SK-N-SH (cell line): ENCODE measurements at regions not wholly inside any gene's neighbourhood (a gene's known extent, or its start where the extent isn't known, plus 50 kb on each side); places are given as distances from the start of the nearest gene placed in this dataset.

Experiments
- CTCF ChIA-PET: fragments of 300-600, 350-600 bp; formaldehyde crosslinking; extraction: SDS; loops from one replicate; lab custom pipeline; 2021; lab: Yijun Ruan, JAX
- POLR2A ChIA-PET: fragments of 350-600 bp; sonication (Branson Sonifier 250); formaldehyde crosslinking; extraction: SDS; loops from one replicate; lab custom pipeline; 2020; ENCODE audit warnings: antibody characterized with exemption, inconsistent platforms; lab: Yijun Ruan, JAX
- DNase-seq: peaks from one replicate; pipeline ENCODE4 v3.0.0; 2012
- H2AFZ ChIP-seq: fragments of 200-600 bp; sonication (generic); 2 replicates; pipeline ENCODE4 v1.8.1; 2016; ENCODE audit warnings: antibody characterized with exemption, mild to moderate bottlenecking, low read depth
- H3F3A ChIP-seq: fragments of 200-600 bp; sonication (generic); replicated peaks from 2 replicates; pipeline ENCODE3; 2016; ENCODE audit warnings: antibody characterized with exemption, mild to moderate bottlenecking; ENCODE audit not compliant: insufficient read depth
- H3K27ac ChIP-seq, 2 experiments: fragments of 200-500 bp in 1 of 2; fragments of 200-600 bp in 1 of 2; sonication (Bioruptor generic) in 1 of 2; sonication (generic), shearing (Covaris generic) in 1 of 2; 2 replicates each; pipeline versions ENCODE4 v1.5.1 to v1.6.1; 2014 to 2016; ENCODE audit warnings: low read depth in 2 of 2, inconsistent platforms in 1 of 2, low read length in 1 of 2, mild to moderate bottlenecking in 1 of 2, mixed read lengths in 1 of 2
- H3K27me3 ChIP-seq: fragments of 200-600 bp; sonication (generic), shearing (Covaris generic); 2 replicates; pipeline ENCODE4 v1.6.1; 2016; ENCODE audit warnings: mixed run types; ENCODE audit not compliant: insufficient read depth
- H3K36me3 ChIP-seq, 2 experiments: fragments of 200-500 bp in 1 of 2; fragments of 200-600 bp in 1 of 2; sonication (Bioruptor generic) in 1 of 2; sonication (generic) in 1 of 2; replicated peaks in 1 of 2; 2 replicates each; pipeline versions ENCODE3 to v1.5.1; 2014 to 2016; ENCODE audit warnings: low read length in 1 of 2, mild to moderate bottlenecking in 1 of 2; ENCODE audit not compliant: insufficient read depth in 2 of 2, control insufficient read depth in 1 of 2
- H3K4me1 ChIP-seq, 2 experiments: fragments of 200-500 bp in 1 of 2; fragments of 200-600 bp in 1 of 2; sonication (Bioruptor generic) in 1 of 2; sonication (generic), shearing (Covaris generic) in 1 of 2; 2 replicates each; pipeline versions ENCODE4 v1.5.1 to v1.6.1; 2014 to 2016; ENCODE audit warnings: low read depth in 1 of 2, low read length in 1 of 2, mixed run types in 1 of 2; ENCODE audit not compliant: insufficient read depth in 2 of 2, control insufficient read depth in 1 of 2
- H3K4me2 ChIP-seq: fragments of 200-600 bp; sonication (generic), shearing (Covaris generic); 2 replicates; pipeline ENCODE4 v1.6.1; 2017; ENCODE audit warnings: mixed run types
- H3K4me3 ChIP-seq, 2 experiments: fragments of 200-500 bp in 1 of 2; fragments of 200-600 bp in 1 of 2; sonication (Bioruptor generic) in 1 of 2; sonication (generic), shearing (Covaris generic) in 1 of 2; 2 replicates each; pipeline versions ENCODE4 v1.5.1 to v1.8.1; 2014 to 2016; ENCODE audit warnings: low read depth in 2 of 2, inconsistent platforms in 1 of 2, low read length in 1 of 2, mild to moderate bottlenecking in 1 of 2, mixed read lengths in 1 of 2, moderate library complexity in 1 of 2
- H3K79me2 ChIP-seq: fragments of 200-600 bp; sonication (generic); 2 replicates; pipeline ENCODE4 v1.8.1; 2017; ENCODE audit warnings: mild to moderate bottlenecking; ENCODE audit not compliant: insufficient read depth
- H3K9ac ChIP-seq: fragments of 200-600 bp; sonication (generic); 2 replicates; pipeline ENCODE4 v1.6.1; 2017; ENCODE audit warnings: mixed run types
- H3K9me2 ChIP-seq: fragments of 200-600 bp; sonication (generic); 2 replicates; pipeline ENCODE4 v1.6.1; 2017; ENCODE audit warnings: mixed run types
- H3K9me3 ChIP-seq: fragments of 200-600 bp; sonication (generic); 2 replicates; pipeline ENCODE4 v1.6.1; 2017; ENCODE audit warnings: mixed run types, mild to moderate bottlenecking, moderate library complexity
- H4K20me1 ChIP-seq: fragments of 200-600 bp; sonication (generic); 2 replicates; pipeline ENCODE4 v1.6.1; 2017; ENCODE audit warnings: mild to moderate bottlenecking, mixed run types; ENCODE audit not compliant: insufficient read depth
- CTCF ChIP-seq: fragments of 200-600 bp; sonication (generic); IDR thresholded peaks from 2 replicates; pipeline ENCODE4 v1.6.1; 2017; ENCODE audit warnings: antibody characterized with exemption, mild to moderate bottlenecking, moderate library complexity
- ELF1 ChIP-seq: IDR thresholded peaks from 2 replicates; pipeline ENCODE4 v1.4.0; 2012
- EP300 ChIP-seq, 2 experiments: IDR thresholded peaks; 2 replicates each; pipeline versions ENCODE4 v1.4.0 to v1.6.1; 2012; ENCODE audit warnings: borderline replicate concordance in 1 of 2, low read depth in 1 of 2, low read length in 1 of 2
- FOSL2 ChIP-seq: IDR thresholded peaks from 2 replicates; pipeline ENCODE4 v1.4.0; 2012; ENCODE audit warnings: low read depth, mild to moderate bottlenecking, moderate library complexity, borderline replicate concordance
- FOXJ3 ChIP-seq: sonication (generic); formaldehyde crosslinking; IDR thresholded peaks from 2 replicates; pipeline ENCODE4 v1.5.1; 2020; ENCODE audit warnings: mild to moderate bottlenecking, missing genetic modification reagents
- GABPA ChIP-seq: IDR thresholded peaks from 2 replicates; pipeline ENCODE4 v1.4.0; 2012; ENCODE audit warnings: low read depth, mild to moderate bottlenecking
- IRF3 ChIP-seq: fragments of 150-350 bp; IDR thresholded peaks from 2 replicates; pipeline ENCODE4 v1.6.1; 2016; ENCODE audit warnings: mild to moderate bottlenecking, low read depth, low read length
- JUND ChIP-seq: IDR thresholded peaks from 2 replicates; pipeline ENCODE4 v1.4.0; 2012
- MAX ChIP-seq: IDR thresholded peaks from 2 replicates; pipeline ENCODE4 v1.4.0; 2012; ENCODE audit warnings: low read depth
- MEF2A ChIP-seq: IDR thresholded peaks from 2 replicates; pipeline ENCODE4 v1.4.0; 2012; ENCODE audit warnings: low read depth, borderline replicate concordance
- NRF1 ChIP-seq: IDR thresholded peaks from 2 replicates; pipeline ENCODE4 v1.6.1; 2012; ENCODE audit warnings: low read depth, mild to moderate bottlenecking, low read length
- PBX3 ChIP-seq: IDR thresholded peaks from 2 replicates; pipeline ENCODE4; 2012
- RAD21 ChIP-seq: IDR thresholded peaks from 2 replicates; pipeline ENCODE4 v1.6.1; 2012; ENCODE audit warnings: mild to moderate bottlenecking, low read length
- RCOR1 ChIP-seq: fragments of 150-350 bp; IDR thresholded peaks from 2 replicates; pipeline ENCODE4 v1.6.1; 2017; ENCODE audit warnings: antibody characterized with exemption, low read length
- REST ChIP-seq: IDR thresholded peaks from 2 replicates; pipeline ENCODE4 v1.6.1; 2012; ENCODE audit warnings: mild to moderate bottlenecking, low read depth, low read length, moderate library complexity
- SIN3A ChIP-seq: IDR thresholded peaks from 2 replicates; pipeline ENCODE4 v1.6.1; 2012; ENCODE audit warnings: low read depth, mild to moderate bottlenecking, low read length, moderate library complexity, borderline replicate concordance
- TAF1 ChIP-seq: IDR thresholded peaks from 2 replicates; pipeline ENCODE4 v1.6.1; 2012; ENCODE audit warnings: low read depth, mild to moderate bottlenecking, low read length, moderate library complexity, borderline replicate concordance
- TCF12 ChIP-seq: IDR thresholded peaks from 2 replicates; pipeline ENCODE4 v1.4.0; 2012
- TEAD4 ChIP-seq: IDR thresholded peaks from 2 replicates; pipeline ENCODE4 v1.4.0; 2012; ENCODE audit warnings: mild to moderate bottlenecking, borderline replicate concordance; ENCODE audit not compliant: insufficient read depth
- YY1 ChIP-seq: IDR thresholded peaks from 2 replicates; pipeline ENCODE4 v1.4.0; 2012; ENCODE audit warnings: low read depth, mild to moderate bottlenecking
- WGBS: methylation state at CpG from one replicate; pipeline ENCODE4 v1.1.6; 2017; ENCODE audit warnings: low lambda C conversion rate; 5-methylcytosine and 5-hydroxymethylcytosine counted together

DNA sequence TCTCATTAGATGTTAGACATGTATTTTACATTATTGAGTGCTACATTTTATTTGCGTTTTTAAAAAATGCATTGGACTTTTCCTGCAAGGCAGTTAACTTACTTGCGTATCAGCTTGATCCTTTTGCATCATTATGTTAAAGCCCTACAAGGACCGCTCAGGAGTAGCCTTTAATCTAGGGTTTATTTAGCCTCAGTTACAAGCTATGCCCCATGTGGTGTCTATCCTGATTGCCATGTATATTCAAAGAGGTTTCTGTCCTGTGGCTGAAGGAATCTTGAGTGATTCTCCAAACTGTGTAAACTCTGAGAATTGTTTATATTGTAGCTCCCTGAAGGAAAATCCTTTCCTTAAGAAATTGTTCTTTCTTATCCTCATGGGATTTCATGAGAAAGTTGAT lies 821.8 kb upstream of the AGA start:
- CTCF ChIA-PET, result interaction anchor here (0.6 kb wide), 1 partner anchor 139 kb away, joined by 3 read pairs; no protein-coding TSS in a partner anchor
- Histone ChIP-seq H3K27ac (no peak overlapping the region), H3K9me3 (no peaks in the 10 kb centered on the region), H3K9me2 (no peaks in the 10 kb centered on the region), H3F3A (no peaks in the 10 kb centered on the region), H3K36me3 (no peaks in the 10 kb centered on the region), H4K20me1 (no peaks in the 10 kb centered on the region), H2AFZ (no peak overlapping the region), H3K27me3 (no peaks in the 10 kb centered on the region), H3K79me2 (no peaks in the 10 kb centered on the region), H3K9ac (no peak overlapping the region), H3K4me1 (no peaks in the 10 kb centered on the region), H3K4me2 (no peak overlapping the region), H3K4me3 (no peak overlapping the region)
- TF ChIP-seq ELF1 (no peak), REST (no peak), TAF1 (no peak), IRF3 (no peak), YY1 (no peak), PBX3 (no peak), GABPA (no peak), FOXJ3 (no peak), CTCF (no peak), RAD21 (no peak), MEF2A (no peak), TCF12 (no peak), RCOR1 (no peak), SIN3A (no peak), JUND (no peak), MAX (no peak), TEAD4 (no peak), NRF1 (no peak), EP300 (IDR thresholded peaks at IDR 0.05; ENCODE audit: borderline replicate concordance in 1 of 2, low read depth in 1 of 2, low read length in 1 of 2) (no peak), FOSL2 (no peak)
- WGBS, result 40% methylated on average over 3 of the region's 3 CpGs
- POLR2A ChIA-PET, result no interaction called here
- DNase-seq, result no peak
